AG08396 (cell line): ENCODE measurements at regions not wholly inside any gene's neighbourhood (a gene's known extent, or its start where the extent isn't known, plus 50 kb on each side); places are given as distances from the start of the nearest gene placed in this dataset.
"Not testable (repeated sequence)": the region's sequence is repeated elsewhere in the genome, so short reads cannot be mapped to it uniquely, and the experiment has no call there.

Source experiments
- DNase-seq: peaks from one replicate; pipeline ENCODE4 v3.0.0; 2012; ENCODE audit warnings: low spot score, mixed read lengths

GRCh38 chr19:31885280-31885853, 460.0 kb upstream of the ZNF507 start:
- DNase-seq = no peak

DNA sequence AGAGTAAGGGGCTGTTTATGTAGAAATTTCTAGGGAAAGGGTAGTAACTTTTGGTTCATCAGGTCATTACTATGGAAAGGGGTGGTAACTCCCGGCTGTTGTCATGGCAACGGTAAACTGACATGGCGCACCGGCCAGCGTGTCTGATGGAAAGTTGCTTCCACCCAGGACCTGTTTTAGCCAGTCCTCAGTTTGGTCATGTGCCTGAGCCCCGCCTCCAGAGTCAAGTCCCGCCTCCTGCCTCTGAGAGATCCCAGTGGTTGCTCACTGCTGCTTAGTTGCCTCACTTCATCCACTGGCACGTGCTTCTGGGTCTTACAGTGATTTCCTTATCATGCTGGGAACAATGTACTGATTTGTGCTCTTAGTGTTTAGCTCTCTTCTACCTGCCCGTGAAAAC, 455.2 kb upstream of the ZNF507 start:
- DNase-seq = no peak

DNA sequence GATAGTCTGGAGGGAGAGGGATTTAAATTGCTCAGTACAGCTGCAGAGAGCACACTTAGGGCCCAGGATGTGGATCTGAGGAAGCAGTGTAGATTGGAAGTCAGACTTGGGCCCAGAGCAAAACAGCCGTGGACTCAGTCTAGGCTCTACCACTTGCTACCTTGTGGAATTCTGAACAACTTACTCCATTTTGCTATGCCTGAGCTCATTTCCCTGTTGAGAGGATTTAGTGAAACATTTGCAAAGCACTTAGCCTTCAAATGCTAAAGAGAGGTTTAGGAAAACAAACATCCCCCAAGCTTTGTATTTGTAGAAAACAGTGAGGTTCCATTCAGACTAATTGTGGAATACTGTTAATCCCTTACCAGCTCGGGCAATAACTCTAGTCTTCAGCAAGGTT, 453.4 kb upstream of the ZNF507 start:
- DNase-seq = no peak

DNA sequence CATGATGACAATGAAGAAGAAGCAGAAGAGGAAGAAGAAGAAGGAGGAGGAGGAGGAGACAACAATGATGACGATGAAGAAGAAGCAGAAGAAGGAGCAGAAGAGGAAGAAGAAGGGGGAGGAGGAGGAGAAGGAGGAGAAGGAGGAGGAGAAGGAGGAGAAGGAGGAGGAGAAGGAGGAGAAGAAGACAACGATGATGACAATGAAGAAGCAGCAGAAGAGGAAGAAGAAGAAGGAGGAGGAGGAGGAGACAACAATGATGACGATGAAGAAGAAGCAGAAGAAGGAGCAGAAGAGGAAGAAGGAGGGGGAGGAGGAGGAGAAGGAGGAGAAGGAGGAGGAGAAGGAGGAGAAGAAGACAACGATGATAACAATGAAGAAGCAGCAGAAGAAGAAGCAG, 451.9 kb upstream of the ZNF507 start:
- not testable (repeated sequence) for DNase-seq

DNA sequence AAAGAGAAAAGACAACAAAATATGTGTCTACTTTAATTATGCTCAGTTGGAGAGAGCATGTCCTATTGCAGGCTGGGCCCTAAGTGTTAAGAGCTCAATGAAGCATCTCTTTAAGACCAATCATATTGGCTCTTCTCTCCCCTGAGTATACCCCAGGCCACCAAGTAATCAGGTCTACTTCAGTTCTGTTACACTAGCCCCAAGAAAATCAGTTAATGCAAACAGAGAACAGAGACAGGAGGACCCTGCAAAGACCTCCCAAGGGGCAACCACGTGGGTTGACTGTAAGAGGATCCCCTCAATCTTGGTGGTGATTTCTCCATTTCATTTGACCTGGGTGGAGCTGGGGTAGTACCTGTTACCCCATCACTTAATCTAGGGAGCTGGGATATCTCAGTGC, 451.0 kb upstream of the ZNF507 start:
- no peak for DNase-seq

DNA sequence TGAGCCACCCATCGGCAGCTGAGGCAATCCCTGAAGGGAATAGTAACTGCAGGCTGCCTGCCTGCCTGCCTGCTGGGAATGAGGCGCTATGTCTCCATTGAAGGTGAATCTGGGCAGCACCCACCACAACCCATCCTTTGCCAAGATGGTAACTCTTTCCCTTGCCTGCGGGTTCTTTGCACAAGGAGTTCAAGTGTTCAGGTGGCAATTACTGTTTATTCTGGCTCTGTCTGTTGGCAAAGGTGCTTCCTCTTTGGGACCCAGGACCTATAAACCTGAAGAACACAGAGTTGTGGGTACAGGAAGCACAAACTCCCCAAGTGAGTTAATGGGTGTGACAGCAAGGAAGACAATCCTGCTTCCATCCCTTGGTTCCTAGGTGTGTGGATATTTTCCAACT, 448.1 kb upstream of the ZNF507 start:
- DNase-seq = no peak

DNA sequence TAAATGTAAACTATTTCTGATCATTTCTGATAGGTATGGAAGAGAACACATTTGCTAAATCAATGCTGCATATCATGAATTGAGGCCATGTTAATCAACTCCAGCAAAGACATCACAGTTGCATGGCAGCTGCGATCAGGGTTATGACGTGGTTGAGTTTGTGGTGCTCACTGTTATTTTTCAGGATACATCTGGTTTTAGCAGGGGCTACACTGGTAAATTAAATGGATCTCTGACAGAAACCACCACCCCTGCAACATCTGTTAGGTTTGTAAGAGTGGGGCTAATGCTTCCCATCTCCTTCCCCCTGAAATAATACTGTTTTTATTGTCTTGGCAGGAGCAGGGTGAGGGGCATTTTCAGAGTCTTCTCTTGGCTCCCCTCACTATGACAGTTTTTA, 444.4 kb upstream of the ZNF507 start:
- DNase-seq = no peak

GRCh38 chr19:31902821-31903220, 442.6 kb upstream of the ZNF507 start:
- DNase-seq = no peak

GRCh38 chr19:31903979-31904378, 441.4 kb upstream of the ZNF507 start:
- DNase-seq = no peak

GRCh38 chr19:31906111-31906871, 439.1 kb upstream of the ZNF507 start:
- DNase-seq = no peak

DNA sequence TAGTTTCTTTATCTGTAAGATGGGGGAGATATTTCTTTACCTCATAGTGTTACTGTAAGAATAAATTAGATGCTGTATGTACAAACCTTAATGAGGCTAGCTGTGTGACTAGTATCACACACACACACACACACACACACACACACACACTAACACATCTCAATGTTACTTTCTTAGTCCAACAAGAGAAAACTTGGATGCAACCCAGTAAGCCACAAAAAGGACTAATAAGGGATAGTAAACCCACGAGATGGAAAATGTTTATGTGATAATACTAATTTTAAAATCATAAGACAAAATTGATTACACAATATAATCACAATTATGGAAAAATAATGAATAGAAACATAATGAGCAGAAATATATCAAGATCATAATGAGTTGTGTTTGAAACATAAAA, 437.7 kb upstream of the ZNF507 start:
- DNase-seq = no peak

DNA sequence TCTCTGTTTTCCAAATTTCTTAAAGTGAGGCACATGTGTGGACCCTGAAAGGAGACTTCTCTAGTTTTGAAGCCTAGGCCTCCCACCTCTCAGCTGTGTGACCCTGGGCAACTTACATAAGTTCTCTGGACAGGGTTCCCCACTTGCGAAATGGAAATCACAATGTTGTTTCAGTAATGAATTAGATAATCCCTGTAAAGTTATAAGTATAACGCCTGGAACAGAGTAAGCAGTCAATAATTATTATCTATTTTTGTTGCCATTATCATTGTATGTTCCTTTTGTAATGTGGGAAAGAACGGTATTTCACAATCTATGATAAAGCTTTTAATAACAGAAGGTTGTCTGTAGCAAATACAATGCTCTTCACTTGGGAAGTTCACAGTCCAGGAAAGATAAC, 437.3 kb upstream of the ZNF507 start:
- DNase-seq = no peak

DNA sequence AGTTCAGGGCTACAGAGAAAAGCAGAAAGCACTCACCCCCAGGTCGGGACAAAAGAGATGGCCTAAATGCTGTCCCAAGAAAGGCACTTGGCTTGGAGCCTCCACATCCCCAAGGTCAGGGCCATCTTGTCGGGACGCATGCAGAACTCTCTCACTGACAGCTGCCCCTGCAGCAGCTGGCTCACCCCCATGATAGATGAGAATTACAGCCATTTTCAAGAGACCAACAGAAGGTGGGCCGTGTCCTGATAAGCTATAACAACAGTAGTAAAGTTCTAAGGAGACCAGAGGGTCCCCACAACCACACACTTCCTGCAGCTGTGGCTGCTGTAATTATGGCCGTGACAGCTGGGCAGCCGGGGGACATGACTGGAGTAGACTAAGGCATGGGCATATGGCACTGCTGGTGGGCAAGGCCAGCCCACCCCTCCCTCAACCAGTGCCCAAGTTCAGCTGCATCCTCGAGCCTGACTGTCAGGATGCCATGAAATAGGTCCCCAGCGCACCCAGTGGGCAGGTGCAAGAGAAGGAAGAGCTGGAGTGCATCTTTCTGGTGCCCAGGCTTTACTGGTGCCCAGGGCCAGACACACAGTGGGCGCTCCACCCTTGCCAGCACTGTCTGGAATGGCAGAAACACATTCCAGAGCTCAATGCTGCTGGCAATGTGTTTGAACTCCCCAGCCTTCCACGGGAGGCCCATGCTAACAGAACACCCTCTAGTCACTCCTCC, 436.7 kb upstream of the ZNF507 start:
- DNase-seq = no peak

GRCh38 chr19:31910224-31910623, 435.2 kb upstream of the ZNF507 start:
- no peak for DNase-seq

DNA sequence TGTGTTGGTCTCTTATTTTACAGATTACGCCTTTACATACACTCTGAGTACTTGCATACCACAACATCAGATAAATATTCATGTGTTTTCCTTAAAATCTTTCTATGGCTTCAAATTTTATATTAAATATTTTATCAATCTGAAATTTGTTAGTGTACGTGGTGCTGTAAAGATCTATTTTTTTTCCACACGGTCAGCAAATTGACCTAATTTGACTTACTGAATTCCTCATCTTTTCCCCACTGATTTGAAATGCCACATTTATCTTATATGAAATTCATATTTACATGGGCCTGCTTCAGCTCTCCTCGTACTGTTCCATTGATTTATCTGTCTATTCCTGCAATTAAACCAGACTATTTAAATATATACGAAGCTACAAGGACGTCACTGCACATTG, 433.8 kb upstream of the ZNF507 start:
- DNase-seq = no peak

- no peak for DNase-seq
Observed at GRCh38 chr19:31913103-31913661, 432.2 kb upstream of the ZNF507 start.

- DNase-seq = no peak
Observed at GRCh38 chr19:31930401-31930800, 415.0 kb upstream of the ZNF507 start.

GRCh38 chr19:31937983-31938382, 407.4 kb upstream of the ZNF507 start:
- no peak for DNase-seq

- no peak for DNase-seq
Observed at GRCh38 chr19:31938675-31939074, 406.7 kb upstream of the ZNF507 start.

DNA sequence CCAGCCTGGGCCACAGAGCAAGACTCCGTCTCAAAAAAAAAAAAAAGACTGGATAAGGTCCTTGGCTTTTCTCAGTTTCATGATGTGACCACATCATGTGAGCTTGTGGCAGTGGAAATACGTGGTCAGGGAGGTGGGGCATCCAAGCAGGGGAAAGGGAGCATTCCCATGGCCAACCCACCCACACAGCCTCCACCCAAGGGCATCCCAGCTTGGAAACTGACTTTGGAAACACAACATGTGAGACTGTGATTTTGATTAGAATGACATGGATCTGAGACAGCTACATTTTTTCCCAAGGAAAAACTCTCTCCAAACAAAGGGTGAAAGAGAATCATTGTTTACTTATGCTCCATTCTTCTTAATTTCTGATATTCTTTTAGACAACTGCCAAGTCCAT, 405.0 kb upstream of the ZNF507 start:
- no peak for DNase-seq

DNA sequence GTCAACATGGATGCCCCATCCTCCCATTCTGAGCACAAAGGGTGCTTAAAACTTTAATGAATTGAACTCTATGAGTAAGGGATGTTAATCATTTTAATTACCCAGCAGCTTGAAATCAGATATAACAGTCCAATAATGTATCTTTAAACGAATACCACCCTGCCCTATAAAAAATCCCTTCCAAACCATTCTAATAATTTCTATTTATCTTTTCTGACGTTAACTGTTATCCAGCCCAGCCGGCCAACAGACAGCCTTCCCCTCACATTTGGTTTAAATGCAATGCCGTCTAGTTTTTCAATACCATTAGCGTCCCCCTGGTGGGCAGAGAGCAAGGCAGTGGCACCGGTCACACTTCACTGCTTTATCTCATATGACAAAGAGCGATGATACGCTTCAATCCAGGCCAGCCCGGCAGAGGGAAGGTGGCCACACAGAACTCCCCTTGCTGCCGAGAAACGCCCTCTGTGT, 402.2 kb upstream of the ZNF507 start:
- DNase-seq = no peak

- DNase-seq = no peak
Observed at GRCh38 chr19:31943778-31944177, 401.6 kb upstream of the ZNF507 start.

- DNase-seq = no peak
Observed at GRCh38 chr19:31944326-31944725, 401.1 kb upstream of the ZNF507 start.
